Liver (tissue), 3 donors: ENCODE measurements at regions not wholly inside any gene's neighbourhood (a gene's known extent, or its start where the extent isn't known, plus 50 kb on each side); places are given as distances from the start of the nearest gene placed in this dataset.

Source experiments
- FOXA1 ChIP-seq: IDR thresholded peaks from 2 replicates; pipeline ENCODE4 v1.6.1; 2016; ENCODE audit warnings: antibody characterized with exemption
- GABPA ChIP-seq, 2 donors: IDR thresholded peaks in 1 of 2; conservative IDR thresholded peaks in 1 of 2; 2 replicates each; pipeline ENCODE4 v1.6.1; 2016; ENCODE audit warnings: antibody characterized with exemption in 2 of 2, mild to moderate bottlenecking in 1 of 2, moderate library complexity in 1 of 2
- RAD21 ChIP-seq, 2 donors: IDR thresholded peaks; 2 replicates each; pipeline ENCODE4 v1.6.1; 2016; ENCODE audit warnings: antibody characterized with exemption in 2 of 2, mild to moderate bottlenecking in 2 of 2
- YY1 ChIP-seq: IDR thresholded peaks from 2 replicates; pipeline ENCODE4 v1.6.1; 2016; ENCODE audit warnings: antibody characterized with exemption, mild to moderate bottlenecking
- TF ChIP-seq, protein P1 (sequence below): fragments of 150-350 bp; IDR thresholded peaks from 2 replicates; pipeline ENCODE4 v1.5.1; 2017; ENCODE audit warnings: improper control_type of control experiment, low read depth, low read length; ENCODE audit not compliant: missing input control
- TF ChIP-seq, protein P2 (sequence below): IDR thresholded peaks from 2 replicates; pipeline ENCODE4 v1.6.1; 2016; ENCODE audit warnings: antibody characterized with exemption, mild to moderate bottlenecking
- TF ChIP-seq, protein P3 (sequence below): IDR thresholded peaks from 2 replicates; pipeline ENCODE4 v1.6.1; 2016; ENCODE audit warnings: antibody characterized with exemption
- donor health status: healthy.
- donor health status: healthy.

DNA sequence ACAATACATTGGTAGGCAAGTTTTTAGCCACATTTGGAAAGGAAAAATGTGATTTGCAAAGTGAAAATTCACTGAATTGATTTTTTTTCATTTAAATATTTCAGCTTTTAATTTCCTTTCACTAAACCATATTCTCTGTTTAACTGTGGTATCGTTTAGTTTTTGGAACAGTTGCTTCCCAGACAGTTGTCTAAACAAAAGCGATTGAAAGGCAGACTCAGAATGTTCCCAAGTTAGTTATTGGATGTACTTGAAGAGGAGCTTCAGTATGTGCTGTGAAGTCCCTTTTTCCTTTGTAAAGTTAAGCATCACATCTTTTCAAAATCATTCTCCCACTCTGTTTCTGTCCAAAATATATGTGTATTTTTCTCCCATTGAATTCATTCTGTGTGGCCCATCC is 623.4 kb upstream of the LUZP2 start:
- TF ChIP-seq, protein P1, sequence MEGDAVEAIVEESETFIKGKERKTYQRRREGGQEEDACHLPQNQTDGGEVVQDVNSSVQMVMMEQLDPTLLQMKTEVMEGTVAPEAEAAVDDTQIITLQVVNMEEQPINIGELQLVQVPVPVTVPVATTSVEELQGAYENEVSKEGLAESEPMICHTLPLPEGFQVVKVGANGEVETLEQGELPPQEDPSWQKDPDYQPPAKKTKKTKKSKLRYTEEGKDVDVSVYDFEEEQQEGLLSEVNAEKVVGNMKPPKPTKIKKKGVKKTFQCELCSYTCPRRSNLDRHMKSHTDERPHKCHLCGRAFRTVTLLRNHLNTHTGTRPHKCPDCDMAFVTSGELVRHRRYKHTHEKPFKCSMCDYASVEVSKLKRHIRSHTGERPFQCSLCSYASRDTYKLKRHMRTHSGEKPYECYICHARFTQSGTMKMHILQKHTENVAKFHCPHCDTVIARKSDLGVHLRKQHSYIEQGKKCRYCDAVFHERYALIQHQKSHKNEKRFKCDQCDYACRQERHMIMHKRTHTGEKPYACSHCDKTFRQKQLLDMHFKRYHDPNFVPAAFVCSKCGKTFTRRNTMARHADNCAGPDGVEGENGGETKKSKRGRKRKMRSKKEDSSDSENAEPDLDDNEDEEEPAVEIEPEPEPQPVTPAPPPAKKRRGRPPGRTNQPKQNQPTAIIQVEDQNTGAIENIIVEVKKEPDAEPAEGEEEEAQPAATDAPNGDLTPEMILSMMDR = no peak
- TF ChIP-seq, protein P2, sequence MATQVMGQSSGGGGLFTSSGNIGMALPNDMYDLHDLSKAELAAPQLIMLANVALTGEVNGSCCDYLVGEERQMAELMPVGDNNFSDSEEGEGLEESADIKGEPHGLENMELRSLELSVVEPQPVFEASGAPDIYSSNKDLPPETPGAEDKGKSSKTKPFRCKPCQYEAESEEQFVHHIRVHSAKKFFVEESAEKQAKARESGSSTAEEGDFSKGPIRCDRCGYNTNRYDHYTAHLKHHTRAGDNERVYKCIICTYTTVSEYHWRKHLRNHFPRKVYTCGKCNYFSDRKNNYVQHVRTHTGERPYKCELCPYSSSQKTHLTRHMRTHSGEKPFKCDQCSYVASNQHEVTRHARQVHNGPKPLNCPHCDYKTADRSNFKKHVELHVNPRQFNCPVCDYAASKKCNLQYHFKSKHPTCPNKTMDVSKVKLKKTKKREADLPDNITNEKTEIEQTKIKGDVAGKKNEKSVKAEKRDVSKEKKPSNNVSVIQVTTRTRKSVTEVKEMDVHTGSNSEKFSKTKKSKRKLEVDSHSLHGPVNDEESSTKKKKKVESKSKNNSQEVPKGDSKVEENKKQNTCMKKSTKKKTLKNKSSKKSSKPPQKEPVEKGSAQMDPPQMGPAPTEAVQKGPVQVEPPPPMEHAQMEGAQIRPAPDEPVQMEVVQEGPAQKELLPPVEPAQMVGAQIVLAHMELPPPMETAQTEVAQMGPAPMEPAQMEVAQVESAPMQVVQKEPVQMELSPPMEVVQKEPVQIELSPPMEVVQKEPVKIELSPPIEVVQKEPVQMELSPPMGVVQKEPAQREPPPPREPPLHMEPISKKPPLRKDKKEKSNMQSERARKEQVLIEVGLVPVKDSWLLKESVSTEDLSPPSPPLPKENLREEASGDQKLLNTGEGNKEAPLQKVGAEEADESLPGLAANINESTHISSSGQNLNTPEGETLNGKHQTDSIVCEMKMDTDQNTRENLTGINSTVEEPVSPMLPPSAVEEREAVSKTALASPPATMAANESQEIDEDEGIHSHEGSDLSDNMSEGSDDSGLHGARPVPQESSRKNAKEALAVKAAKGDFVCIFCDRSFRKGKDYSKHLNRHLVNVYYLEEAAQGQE = no peak
- TF ChIP-seq RAD21 (IDR thresholded peaks at IDR 0.05) = no peak
- no peak for TF ChIP-seq YY1
- no peak for TF ChIP-seq GABPA (IDR thresholded peaks at IDR 0.05 in 1 of 2, conservative IDR thresholded peaks at IDR 0.05 in 1 of 2)
- no peak for TF ChIP-seq FOXA1
- TF ChIP-seq, protein P3, sequence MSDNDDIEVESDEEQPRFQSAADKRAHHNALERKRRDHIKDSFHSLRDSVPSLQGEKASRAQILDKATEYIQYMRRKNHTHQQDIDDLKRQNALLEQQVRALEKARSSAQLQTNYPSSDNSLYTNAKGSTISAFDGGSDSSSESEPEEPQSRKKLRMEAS = no peak
